Natural killer cell treated with Interleukin-12 subunit alpha and Interleukin-12 subunit beta and Interleukin-15 and Interleukin-18, amount 100 ng/mL, for 72 hours (primary cell): ENCODE measurements at regions not wholly inside any gene's neighbourhood (a gene's known extent, or its start where the extent isn't known, plus 50 kb on each side); places are given as distances from the start of the nearest gene placed in this dataset.
"Not testable (repeated sequence)": the region's sequence is repeated elsewhere in the genome, so short reads cannot be mapped to it uniquely, and the experiment has no call there.

ENCODE experiments used
- ATAC-seq, 2 donors: fragments of 150-1000 bp; cut with Tn5 transposase in 1 of 2; sonication (Bioruptor Pico), chemical (Tn5 transposase) in 1 of 2; 2 replicates each; pipeline ENCODE4 v1.10.0; 2021
- DNase-seq: peaks from one replicate; pipeline ENCODE4 v3.0.0; 2022; ENCODE audit warnings: low spot score
- H3K27ac Mint-ChIP-seq, 2 donors: 1 replicate in 1 of 2; 2 replicates in 1 of 2; pipeline ENCODE4 v1.8.0; 2022; ENCODE audit warnings: mixed read lengths in 2 of 2, mild to moderate bottlenecking in 1 of 2, moderate library complexity in 1 of 2
- H3K27me3 Mint-ChIP-seq, 2 donors: 1 replicate in 1 of 2; 2 replicates in 1 of 2; pipeline ENCODE4 v1.8.0; 2022; ENCODE audit warnings: mixed read lengths in 2 of 2
- H3K36me3 Mint-ChIP-seq: one replicate; pipeline ENCODE4 v1.8.0; 2022; ENCODE audit warnings: mixed read lengths
- H3K4me1 Mint-ChIP-seq, 2 donors: 1 replicate in 1 of 2; 2 replicates in 1 of 2; pipeline ENCODE4 v1.8.0; 2022; ENCODE audit warnings: low read depth in 2 of 2, mixed read lengths in 2 of 2, mild to moderate bottlenecking in 1 of 2
- H3K4me3 Mint-ChIP-seq: one replicate; pipeline ENCODE4 v1.8.0; 2022; ENCODE audit warnings: mixed read lengths
- H3K9me3 Mint-ChIP-seq: 2 replicates; pipeline ENCODE4 v1.8.0; 2022; ENCODE audit warnings: mixed read lengths

DNA sequence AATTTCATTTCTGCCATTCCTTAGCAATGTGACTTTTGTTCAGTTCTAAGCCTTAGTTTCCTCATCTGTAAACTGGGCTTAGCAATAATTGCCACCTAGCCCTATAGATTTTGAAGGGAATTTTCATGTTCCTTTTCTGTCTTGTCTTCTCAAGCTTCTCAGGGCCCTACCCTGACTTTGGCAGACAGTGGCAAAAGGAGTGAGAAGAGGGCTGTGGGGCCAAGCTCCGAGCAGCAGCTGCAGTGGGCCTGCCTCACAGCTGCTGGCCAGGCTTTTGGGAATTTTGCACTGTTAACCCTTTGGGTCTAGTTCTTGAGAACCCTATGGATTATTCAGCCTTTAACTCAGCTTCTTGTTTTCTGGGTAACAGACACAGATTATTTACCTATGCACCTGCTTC is 67.6 kb upstream of the IGSF1 start:
- H3K4me1 Mint-ChIP-seq, result no peaks in the 10 kb centered on the region
- H3K36me3 Mint-ChIP-seq, result no peaks in the 10 kb centered on the region
- H3K4me3 Mint-ChIP-seq, result no peak overlapping the region
- no peak overlapping the region for H3K27ac Mint-ChIP-seq
- ATAC-seq (no peak), DNase-seq (no peak)
- no peaks in the 10 kb centered on the region for H3K9me3 Mint-ChIP-seq
- H3K27me3 Mint-ChIP-seq, result peaks cover 0 to 12% of the 10 kb centered on the region in 2 donors

DNA sequence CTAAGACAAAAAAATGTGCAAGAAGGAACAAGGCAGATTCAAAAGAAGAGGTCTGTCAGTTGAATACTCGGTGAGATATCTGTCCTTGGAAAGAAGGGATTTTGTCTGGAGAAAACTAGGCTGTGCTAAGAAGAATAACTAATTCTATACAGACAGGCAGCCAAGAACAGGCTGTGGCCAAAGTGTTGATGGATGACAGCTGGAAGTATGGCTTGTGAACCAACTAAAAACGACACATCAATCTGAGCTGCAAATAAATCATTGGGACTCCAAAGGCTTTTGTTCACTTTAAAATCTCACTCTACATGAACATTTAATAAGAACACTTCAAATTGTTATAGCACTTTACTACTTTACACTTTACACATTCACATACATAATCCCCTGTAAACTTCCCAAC is 70.5 kb upstream of the IGSF1 start:
- H3K9me3 Mint-ChIP-seq, result no peaks in the 10 kb centered on the region
- H3K27me3 Mint-ChIP-seq, result peaks cover 0 to 18% of the 10 kb centered on the region in 2 donors
- H3K27ac Mint-ChIP-seq, result no peak overlapping the region
- H3K36me3 Mint-ChIP-seq, result no peaks in the 10 kb centered on the region
- H3K4me3 Mint-ChIP-seq, result no peak overlapping the region
- ATAC-seq (no peak), DNase-seq (no peak)
- no peaks in the 10 kb centered on the region for H3K4me1 Mint-ChIP-seq

- no peaks in the 10 kb centered on the region for H3K9me3 Mint-ChIP-seq
- no peak overlapping the region for H3K27ac Mint-ChIP-seq
- no peak for DNase-seq
- no peaks in the 10 kb centered on the region for H3K36me3 Mint-ChIP-seq
- peaks cover 0 to 28% of the 10 kb centered on the region in 2 donors for H3K27me3 Mint-ChIP-seq
- H3K4me3 Mint-ChIP-seq, result no peak overlapping the region
- H3K4me1 Mint-ChIP-seq, result no peaks in the 10 kb centered on the region
- ATAC-seq, result no peak
These were observed 76.7 kb upstream of the IGSF1 start for GRCh38 chrX:131365766-131366165.

DNA sequence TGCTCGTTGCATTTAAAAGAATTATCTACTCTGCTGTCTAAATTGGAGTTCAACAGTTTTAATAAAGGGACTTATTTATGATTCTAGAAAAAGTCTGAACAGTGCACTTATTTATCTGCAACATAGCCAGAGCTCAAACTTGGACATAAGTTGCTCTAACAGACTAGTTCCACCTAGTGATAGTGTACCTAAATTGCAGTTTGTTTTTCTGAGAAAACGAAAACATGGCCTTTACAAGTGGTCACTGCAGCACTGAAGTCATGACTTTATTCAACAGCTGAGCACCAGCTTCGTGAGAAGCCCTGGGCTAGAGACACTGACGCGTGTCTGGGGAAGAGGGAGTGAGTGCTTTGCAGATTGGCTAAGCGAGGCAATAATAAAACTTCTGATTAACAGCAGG is 77.3 kb upstream of the IGSF1 start:
- ATAC-seq (no peak), DNase-seq (no peak)
- no peaks in the 10 kb centered on the region for H3K9me3 Mint-ChIP-seq
- H3K36me3 Mint-ChIP-seq, result no peaks in the 10 kb centered on the region
- H3K27ac Mint-ChIP-seq, result no peak overlapping the region
- H3K27me3 Mint-ChIP-seq, result peaks cover 0 to 27% of the 10 kb centered on the region in 2 donors
- H3K4me1 Mint-ChIP-seq, result no peaks in the 10 kb centered on the region
- H3K4me3 Mint-ChIP-seq, result no peak overlapping the region

GRCh38 chrX:131388293-131388692 is 99.2 kb upstream of the IGSF1 start:
- DNase-seq (no peak), ATAC-seq (no peak)
- Mint-ChIP-seq H3K4me3 (no peak overlapping the region), H3K9me3 (no peaks in the 10 kb centered on the region), H3K36me3 (no peaks in the 10 kb centered on the region), H3K4me1 (no peaks in the 10 kb centered on the region), H3K27me3 (no peaks in the 10 kb centered on the region), H3K27ac (no peak overlapping the region)

GRCh38 chrX:131392666-131393065 is 103.6 kb upstream of the IGSF1 start:
- Mint-ChIP-seq H3K27me3 (peaks cover 0 to 2% of the 10 kb centered on the region in 2 donors), H3K9me3 (no peaks in the 10 kb centered on the region), H3K4me3 (no peak overlapping the region), H3K27ac (no peak overlapping the region), H3K36me3 (no peaks in the 10 kb centered on the region), H3K4me1 (no peaks in the 10 kb centered on the region)
- DNase-seq (no peak), ATAC-seq (peak in 1 of 2 donors; percentile 36)

DNA sequence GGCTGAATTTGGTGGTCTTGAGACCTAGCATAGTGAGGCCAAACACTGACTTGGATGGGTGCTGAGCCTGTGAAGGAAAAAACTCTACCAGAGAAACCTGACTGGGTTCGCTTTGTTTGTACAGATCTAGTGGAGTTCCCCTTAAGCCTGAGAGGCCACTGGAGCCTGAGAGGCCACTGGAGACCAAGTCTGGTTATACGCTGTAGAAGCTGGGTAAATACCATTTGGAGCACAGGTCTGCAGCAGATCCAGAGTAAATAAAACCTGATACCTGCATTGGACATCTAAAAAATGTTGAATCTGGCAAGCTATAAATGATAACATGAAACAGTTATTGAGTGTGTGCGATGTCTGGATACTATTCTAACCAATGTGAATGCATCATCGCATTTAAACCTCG is 104.3 kb upstream of the IGSF1 start:
- DNase-seq, result no peak
- no peak for ATAC-seq
- Mint-ChIP-seq H3K4me3 (no peak overlapping the region), H3K27ac (no peak overlapping the region), H3K27me3 (peaks cover 0 to 7% of the 10 kb centered on the region in 2 donors), H3K9me3 (no peaks in the 10 kb centered on the region), H3K4me1 (no peaks in the 10 kb centered on the region), H3K36me3 (no peaks in the 10 kb centered on the region)

DNA sequence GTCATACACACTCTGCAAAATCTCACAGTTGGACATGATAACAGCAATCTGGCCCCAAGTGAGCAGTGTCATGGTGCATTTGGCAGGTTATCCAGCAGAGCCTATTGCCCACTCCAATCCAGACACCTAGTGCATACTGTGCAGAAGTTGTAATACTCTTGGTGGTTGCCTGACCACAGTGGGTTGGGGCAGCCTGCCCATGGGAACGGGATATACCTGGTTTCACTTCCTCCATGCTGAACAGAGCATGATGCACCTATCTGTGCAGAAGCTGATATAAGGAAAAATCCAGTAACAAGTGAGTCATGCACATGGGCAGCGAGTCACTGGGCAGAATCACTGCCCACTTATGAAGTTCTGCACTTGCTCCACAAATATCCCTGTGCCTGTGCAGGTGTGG is 105.3 kb upstream of the IGSF1 start:
- no peaks in the 10 kb centered on the region for H3K36me3 Mint-ChIP-seq
- no peaks in the 10 kb centered on the region for H3K4me1 Mint-ChIP-seq
- no peak for DNase-seq
- H3K27me3 Mint-ChIP-seq, result peaks cover 0 to 8% of the 10 kb centered on the region in 2 donors
- ATAC-seq, result no peak
- H3K4me3 Mint-ChIP-seq, result no peak overlapping the region
- H3K27ac Mint-ChIP-seq, result no peak overlapping the region
- H3K9me3 Mint-ChIP-seq, result no peaks in the 10 kb centered on the region

DNA sequence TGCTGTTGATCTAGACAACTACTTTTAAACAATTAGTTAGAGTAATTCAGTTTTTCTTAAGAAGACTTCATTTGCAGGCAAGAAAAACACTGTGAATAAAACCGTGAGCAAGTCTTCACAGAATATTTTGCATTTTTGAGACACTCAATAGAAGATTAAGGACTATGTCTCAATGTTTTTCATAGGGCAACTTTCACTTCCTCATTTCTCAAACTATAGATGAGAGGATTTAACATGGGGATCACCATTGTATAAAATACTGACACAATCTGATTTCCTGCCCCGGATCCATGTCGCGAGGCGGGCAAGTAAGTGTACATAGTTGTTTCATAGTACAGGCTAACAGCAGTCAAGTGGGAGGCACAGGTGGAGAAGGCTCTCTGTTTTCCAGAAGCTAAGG is 108.8 kb upstream of the IGSF1 start:
- no peak for DNase-seq
- no peaks in the 10 kb centered on the region for H3K36me3 Mint-ChIP-seq
- ATAC-seq, result no peak
- H3K9me3 Mint-ChIP-seq, result no peaks in the 10 kb centered on the region
- H3K4me1 Mint-ChIP-seq, result no peaks in the 10 kb centered on the region
- H3K27ac Mint-ChIP-seq, result no peak overlapping the region
- peaks cover 0 to 12% of the 10 kb centered on the region in 2 donors for H3K27me3 Mint-ChIP-seq
- no peak overlapping the region for H3K4me3 Mint-ChIP-seq

- DNase-seq (no peak), ATAC-seq (no peak)
- Mint-ChIP-seq H3K4me1 (no peaks in the 10 kb centered on the region), H3K9me3 (no peaks in the 10 kb centered on the region), H3K27ac (no peak overlapping the region), H3K36me3 (no peaks in the 10 kb centered on the region), H3K4me3 (no peak overlapping the region), H3K27me3 (peaks cover 0 to 12% of the 10 kb centered on the region in 2 donors)
These were observed 110.7 kb upstream of the IGSF1 start for GRCh38 chrX:131399678-131400428.

DNA sequence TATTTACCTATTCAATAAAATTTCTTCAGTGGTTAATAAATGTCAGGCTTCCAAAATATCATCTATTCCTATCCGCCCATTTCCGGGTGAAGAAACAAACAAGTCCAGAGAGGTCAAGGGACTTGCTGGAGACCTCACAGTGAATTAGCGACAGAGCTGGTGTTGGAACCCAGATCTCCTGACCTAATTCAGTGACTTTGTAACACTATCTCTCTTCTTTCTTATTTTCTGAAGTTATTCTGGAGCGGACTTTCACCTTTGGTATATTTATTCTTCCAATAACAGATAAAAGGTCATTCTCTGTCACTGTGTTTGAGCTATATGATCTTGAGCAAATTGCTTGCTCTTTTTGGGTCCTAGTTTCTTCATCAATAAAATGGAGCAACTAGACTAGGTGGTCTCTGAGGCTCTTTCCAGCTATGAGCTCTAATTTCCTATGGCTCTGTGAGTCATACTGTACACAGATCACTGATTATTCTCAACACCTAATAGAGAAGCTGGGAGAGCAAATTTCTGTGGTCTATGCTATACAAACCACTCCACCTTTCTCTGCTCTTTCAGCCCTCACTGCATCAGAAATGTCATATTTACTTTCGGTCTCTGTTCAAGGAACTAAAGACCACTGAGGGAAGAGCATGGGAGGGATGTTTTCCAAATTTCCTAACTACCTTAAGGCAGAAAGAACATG is 113.2 kb upstream of the IGSF1 start:
- no peak for DNase-seq
- Mint-ChIP-seq H3K4me3 (no peak overlapping the region), H3K36me3 (no peaks in the 10 kb centered on the region), H3K9me3 (no peaks in the 10 kb centered on the region), H3K27ac (no peak overlapping the region), H3K4me1 (no peaks in the 10 kb centered on the region), H3K27me3 (peaks cover 0 to 10% of the 10 kb centered on the region in 2 donors)
- ATAC-seq, result no peak

DNA sequence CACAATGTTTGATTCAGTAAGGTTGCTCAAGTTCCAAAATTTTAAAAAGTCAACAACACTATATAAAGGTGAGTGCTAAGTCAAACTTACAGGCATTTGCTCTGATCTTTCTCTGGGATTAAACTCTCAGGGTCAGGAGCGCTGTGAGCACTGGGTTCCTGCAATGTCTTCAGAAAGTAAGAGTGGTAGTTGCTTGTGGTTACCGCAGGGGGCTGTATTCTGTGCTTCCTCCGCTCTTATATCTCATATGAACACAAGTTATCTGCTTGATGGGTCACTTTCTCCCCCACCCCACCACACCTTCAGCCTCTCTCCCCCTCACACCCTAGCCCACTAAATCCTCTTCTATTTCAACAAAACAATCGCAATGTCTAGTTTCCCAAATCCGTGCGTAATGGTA is 116.4 kb upstream of the IGSF1 start:
- H3K36me3 Mint-ChIP-seq, result no peaks in the 10 kb centered on the region
- H3K4me1 Mint-ChIP-seq, result no peaks in the 10 kb centered on the region
- H3K27ac Mint-ChIP-seq, result no peak overlapping the region
- H3K9me3 Mint-ChIP-seq, result no peaks in the 10 kb centered on the region
- H3K4me3 Mint-ChIP-seq, result no peak overlapping the region
- peaks cover 0 to 4% of the 10 kb centered on the region in 2 donors for H3K27me3 Mint-ChIP-seq
- no peak for DNase-seq
- ATAC-seq, result no peak

DNA sequence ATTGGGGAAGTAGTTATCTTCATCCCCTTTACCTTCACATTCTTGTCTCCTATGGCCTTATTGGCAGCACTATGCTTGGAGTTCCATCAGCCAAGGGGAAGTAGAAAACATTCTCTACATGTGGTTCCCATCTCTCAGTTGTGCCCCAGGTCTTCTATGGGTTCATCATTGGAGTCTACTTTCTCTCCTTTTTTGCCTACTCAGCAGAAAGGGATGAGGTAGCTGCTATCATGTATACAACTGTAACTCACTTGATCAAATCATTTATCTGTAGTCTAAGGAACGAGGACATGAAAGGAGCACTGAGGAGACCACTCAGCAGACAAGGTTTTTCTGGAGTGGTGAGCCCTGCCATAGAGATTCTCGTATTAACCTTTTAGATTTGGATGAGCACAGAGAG is 119.0 kb upstream of the OR13H1 start:
- no peak overlapping the region for H3K27ac Mint-ChIP-seq
- ATAC-seq, result no peak
- DNase-seq, result no peak
- no peaks in the 10 kb centered on the region for H3K9me3 Mint-ChIP-seq
- no peaks in the 10 kb centered on the region for H3K36me3 Mint-ChIP-seq
- H3K4me3 Mint-ChIP-seq, result no peak overlapping the region
- no peaks in the 10 kb centered on the region for H3K4me1 Mint-ChIP-seq
- H3K27me3 Mint-ChIP-seq, result peaks cover 0 to 9% of the 10 kb centered on the region in 2 donors

GRCh38 chrX:131430465-131430864 is 113.4 kb upstream of the OR13H1 start:
- H3K9me3 Mint-ChIP-seq, H3K27ac Mint-ChIP-seq, H3K4me3 Mint-ChIP-seq, H3K4me1 Mint-ChIP-seq, DNase-seq, H3K36me3 Mint-ChIP-seq, ATAC-seq: not testable (repeated sequence)
- peaks cover 0 to 15% of the 10 kb centered on the region in 2 donors for H3K27me3 Mint-ChIP-seq
